CD14-positive monocyte (primary cell): ENCODE measurements at regions not wholly inside any gene's neighbourhood (a gene's known extent, or its start where the extent isn't known, plus 50 kb on each side); places are given as distances from the start of the nearest gene placed in this dataset.

Experiments
- DNase-seq, 3 donors: peaks; one replicate each; pipeline ENCODE4 v3.0.0-alpha.2; 2011 to 2022
- H2AFZ ChIP-seq: 2 replicates; pipeline ENCODE4 v1.6.0; 2012; ENCODE audit warnings: mild to moderate bottlenecking, low read depth, low read length, inconsistent platforms; ENCODE audit not compliant: insufficient read depth, poor library complexity, severe bottlenecking
- H3K27ac ChIP-seq, 2 donors: 1 replicate in 1 of 2; 2 replicates in 1 of 2; pipeline ENCODE4 v1.5.1; 2012 to 2013; ENCODE audit warnings: low read length in 2 of 2, control low read depth in 1 of 2, inconsistent platforms in 1 of 2, low read depth in 1 of 2, mild to moderate bottlenecking in 1 of 2
- H3K27me3 ChIP-seq, 2 donors: one replicate each; pipeline versions ENCODE4 v1.6.0 to v1.6.1; 2011 to 2013; ENCODE audit warnings: low read length in 2 of 2; ENCODE audit not compliant: control insufficient read depth in 2 of 2, insufficient read depth in 2 of 2
- H3K36me3 ChIP-seq, 2 donors: replicated peaks in 1 of 2; 1 replicate in 1 of 2; 2 replicates in 1 of 2; pipeline versions ENCODE4 v1.5.1 to v1.6.1; 2012 to 2013; ENCODE audit warnings: low read length in 2 of 2, control low read depth in 1 of 2, inconsistent platforms in 1 of 2, mild to moderate bottlenecking in 1 of 2; ENCODE audit not compliant: insufficient read depth in 2 of 2, control insufficient read depth in 1 of 2
- H3K4me1 ChIP-seq, 2 donors: 1 replicate in 1 of 2; 2 replicates in 1 of 2; pipeline versions ENCODE4 v1.5.1 to v1.6.1; 2012 to 2013; ENCODE audit warnings: low read length in 2 of 2, control low read depth in 1 of 2, inconsistent platforms in 1 of 2, mild to moderate bottlenecking in 1 of 2, moderate library complexity in 1 of 2; ENCODE audit not compliant: insufficient read depth in 2 of 2, control insufficient read depth in 1 of 2
- H3K4me2 ChIP-seq: replicated peaks from 2 replicates; pipeline ENCODE3; 2012; ENCODE audit warnings: low read length, moderate library complexity, mild to moderate bottlenecking; ENCODE audit not compliant: poor library complexity, severe bottlenecking; ENCODE audit errors: extremely low read depth
- H3K4me3 ChIP-seq, 3 experiments: fragments of 200-600 bp in 1 of 3; sonication (generic) in 1 of 3; replicated peaks in 1 of 3; 1 replicate in 2 of 3; 2 replicates in 1 of 3; pipeline ENCODE4 v1.5.1; 2011 to 2013; ENCODE audit warnings: low read length in 3 of 3, mild to moderate bottlenecking in 3 of 3, control low read depth in 2 of 3, low read depth in 2 of 3, inconsistent platforms in 1 of 3, moderate library complexity in 1 of 3
- H3K79me2 ChIP-seq: 2 replicates; pipeline ENCODE4 v1.6.0; 2012; ENCODE audit warnings: mild to moderate bottlenecking, control low read depth, inconsistent platforms, low read length, moderate library complexity; ENCODE audit not compliant: insufficient read depth
- H3K9ac ChIP-seq: 2 replicates; pipeline ENCODE4 v1.6.0; 2017; ENCODE audit warnings: low read length, mild to moderate bottlenecking; ENCODE audit not compliant: insufficient read depth, poor library complexity, severe bottlenecking
- H3K9me3 ChIP-seq, 2 donors: replicated peaks in 1 of 2; 1 replicate in 1 of 2; 2 replicates in 1 of 2; pipeline versions ENCODE4 v1.5.1 to v1.6.1; 2012 to 2013; ENCODE audit warnings: low read length in 2 of 2, control low read depth in 1 of 2; ENCODE audit not compliant: control insufficient read depth in 1 of 2, insufficient read depth in 1 of 2
- H4K20me1 ChIP-seq: 2 replicates; pipeline ENCODE4 v1.6.0; 2012; ENCODE audit warnings: mild to moderate bottlenecking, low read length, control low read depth, moderate library complexity; ENCODE audit not compliant: insufficient read depth
- H3K27ac Mint-ChIP-seq, 7 donors: one replicate each; pipeline ENCODE4 v1.8.0; 2020; ENCODE audit warnings: mild to moderate bottlenecking in 7 of 7, mixed read lengths in 7 of 7, moderate library complexity in 6 of 7, inconsistent platforms in 2 of 7
- H3K27me3 Mint-ChIP-seq, 3 donors: one replicate each; pipeline ENCODE4 v1.8.0; 2021 to 2022; ENCODE audit warnings: low read depth in 3 of 3, mild to moderate bottlenecking in 3 of 3, mixed read lengths in 3 of 3, moderate library complexity in 3 of 3, inconsistent platforms in 1 of 3
- H3K36me3 Mint-ChIP-seq, 2 donors: one replicate each; pipeline ENCODE4 v1.8.0; 2020; ENCODE audit warnings: mixed read lengths in 2 of 2, inconsistent platforms in 1 of 2, mild to moderate bottlenecking in 1 of 2
- H3K4me1 Mint-ChIP-seq: one replicate; pipeline ENCODE4 v1.8.0; 2020; ENCODE audit warnings: mild to moderate bottlenecking, mixed read lengths
- H3K4me3 Mint-ChIP-seq, 2 donors: one replicate each; pipeline ENCODE4 v1.8.0; 2020; ENCODE audit warnings: mild to moderate bottlenecking in 2 of 2, mixed read lengths in 2 of 2, moderate library complexity in 1 of 2
- H3K9me3 Mint-ChIP-seq, 7 donors: one replicate each; pipeline ENCODE4 v1.8.0; 2020 to 2022; ENCODE audit warnings: mixed read lengths in 7 of 7, mild to moderate bottlenecking in 6 of 7, moderate library complexity in 6 of 7, inconsistent platforms in 2 of 7
- CTCF ChIP-seq: fragments of 200-600 bp; IDR thresholded peaks from one replicate; pipeline ENCODE4 v1.8.0; 2022; ENCODE audit warnings: antibody characterized with exemption, mild to moderate bottlenecking
- WGBS: methylation state at CpG from one replicate; pipeline ENCODE4 v1.1.5; 2013; ENCODE audit warnings: missing lambda C conversion rate; ENCODE audit not compliant: insufficient coverage; 5-methylcytosine and 5-hydroxymethylcytosine counted together
- intact Hi-C, 2 donors: fragments of 100-400 bp; cut with micrococcal nuclease; formaldehyde crosslinking; loops; one replicate each; pipeline versions ENCODE4 v1.15.0 to v1.15.1; 2023

- H3K27ac Mint-ChIP-seq: no peak overlapping the region
- no peaks in the 10 kb centered on the region for H3K4me1 ChIP-seq
- no peak overlapping the region for H3K4me3 Mint-ChIP-seq
- H3K4me3 ChIP-seq: no peak overlapping the region
- no peak for TF ChIP-seq CTCF
- no peaks in the 10 kb centered on the region for H3K27me3 ChIP-seq
- no peaks in the 10 kb centered on the region for H3K36me3 ChIP-seq
- H2AFZ ChIP-seq: no peak overlapping the region
- intact Hi-C loops: no loop called here
- no CpG with 5 or more reads among the region's 2 CpGs for WGBS
- DNase-seq: no peak
- H3K36me3 Mint-ChIP-seq: no peaks in the 10 kb centered on the region
- peaks cover 3 to 4% (median 4%) of the 10 kb centered on the region in 3 donors for H3K27me3 Mint-ChIP-seq
- H3K9me3 Mint-ChIP-seq: peaks cover 2 to 14% (median 7%) of the 10 kb centered on the region in 7 donors
- H3K4me2 ChIP-seq: no peak overlapping the region
- H3K27ac ChIP-seq: no peak overlapping the region
- no peak overlapping the region for H3K9ac ChIP-seq
- no peaks in the 10 kb centered on the region for H3K4me1 Mint-ChIP-seq
- H4K20me1 ChIP-seq: no peaks in the 10 kb centered on the region
- H3K9me3 ChIP-seq: peaks cover 4 to 6% of the 10 kb centered on the region in 2 donors
- no peaks in the 10 kb centered on the region for H3K79me2 ChIP-seq
These were observed 280.7 kb downstream of the LPIN1 start for GRCh38 chr2:12027136-12027535.

GRCh38 chr2:12031866-12032265 is 285.4 kb downstream of the LPIN1 start:
- H3K27ac Mint-ChIP-seq: no peak overlapping the region

More at GRCh38 chr2:12031866-12032265, 285.4 kb downstream of the LPIN1 start:
- no peaks in the 10 kb centered on the region for H4K20me1 ChIP-seq
- WGBS: no CpG with 5 or more reads among the region's 4 CpGs
- Mint-ChIP-seq H3K27me3 (peaks cover 0 to 8% (median 6%) of the 10 kb centered on the region in 3 donors), H3K4me3 (no peak overlapping the region), H3K36me3 (no peaks in the 10 kb centered on the region), H3K9me3 (peaks cover 0 to 3% (median 0%) of the 10 kb centered on the region in 7 donors), H3K4me1 (no peaks in the 10 kb centered on the region)
- H2AFZ ChIP-seq: no peak overlapping the region
- no peaks in the 10 kb centered on the region for H3K79me2 ChIP-seq
- H3K4me3 ChIP-seq: no peak overlapping the region
- H3K9ac ChIP-seq: no peak overlapping the region
- no peak for DNase-seq
- intact Hi-C loops: no loop called here
- H3K36me3 ChIP-seq: no peaks in the 10 kb centered on the region
- H3K4me1 ChIP-seq: no peaks in the 10 kb centered on the region
- H3K27me3 ChIP-seq: no peaks in the 10 kb centered on the region
- H3K4me2 ChIP-seq: no peak overlapping the region
- H3K27ac ChIP-seq: no peak overlapping the region
- TF ChIP-seq CTCF: no peak
- H3K9me3 ChIP-seq: no peaks in the 10 kb centered on the region
